GM21528 (cell line): ENCODE measurements at regions not wholly inside any gene's neighbourhood (a gene's known extent, or its start where the extent isn't known, plus 50 kb on each side); places are given as distances from the start of the nearest gene placed in this dataset.
"Not testable (repeated sequence)": the region's sequence is repeated elsewhere in the genome, so short reads cannot be mapped to it uniquely, and the experiment has no call there.

ENCODE experiments used
- ATAC-seq: cut with Tn5 transposase; IDR thresholded peaks from one replicate; pipeline ENCODE4 v1.9.1; 2021; ENCODE audit warnings: mild to moderate bottlenecking, moderate library complexity; ENCODE audit not compliant: unreplicated experiment, low FRiP score

- no peak for ATAC-seq
Measured at GRCh38 chr2:226184940-226185615, 614.5 kb downstream of the IRS1 start.

DNA sequence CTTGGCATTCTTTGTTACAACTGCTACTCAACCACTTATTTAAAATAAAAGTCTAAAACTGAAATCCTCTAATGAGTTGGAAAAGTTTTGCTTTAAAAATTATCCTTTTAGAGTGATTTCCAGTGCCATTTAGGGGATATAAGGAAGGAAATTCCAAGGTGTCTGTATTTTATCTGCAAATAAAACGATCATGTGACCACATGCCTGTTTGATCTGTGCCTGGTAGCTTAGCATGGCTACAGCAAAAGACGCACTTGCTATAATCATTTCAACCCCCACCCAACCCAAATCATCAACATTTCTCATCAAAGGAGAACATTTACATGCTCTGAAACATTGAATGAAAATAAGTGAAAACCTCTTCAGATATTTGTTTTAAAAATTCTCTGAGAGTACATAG, 615.1 kb downstream of the IRS1 start:
- ATAC-seq: no peak

GRCh38 chr2:226183550-226183949, 616.1 kb downstream of the IRS1 start:
- ATAC-seq: no peak

DNA sequence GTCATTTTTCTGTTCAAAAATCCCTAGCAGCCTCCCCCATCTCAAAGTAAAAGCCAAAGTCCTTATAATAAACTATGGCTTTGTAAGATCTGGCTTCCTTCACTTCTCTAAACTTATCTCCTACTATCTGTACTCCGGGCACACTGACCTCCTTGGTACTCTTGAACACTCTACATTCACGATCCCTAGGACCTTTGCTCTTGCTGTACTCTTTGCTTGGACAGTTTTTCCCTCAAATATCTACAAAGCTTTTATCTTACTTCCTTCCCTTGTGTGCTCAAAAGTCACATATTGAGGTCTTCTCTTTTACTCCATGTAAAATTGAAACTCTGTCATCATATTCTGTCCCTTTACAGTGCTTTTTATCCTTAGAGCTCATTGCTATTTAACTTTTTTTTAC, 616.6 kb downstream of the IRS1 start:
- ATAC-seq: no peak

GRCh38 chr2:226181909-226182308, 617.7 kb downstream of the IRS1 start:
- ATAC-seq: no peak

DNA sequence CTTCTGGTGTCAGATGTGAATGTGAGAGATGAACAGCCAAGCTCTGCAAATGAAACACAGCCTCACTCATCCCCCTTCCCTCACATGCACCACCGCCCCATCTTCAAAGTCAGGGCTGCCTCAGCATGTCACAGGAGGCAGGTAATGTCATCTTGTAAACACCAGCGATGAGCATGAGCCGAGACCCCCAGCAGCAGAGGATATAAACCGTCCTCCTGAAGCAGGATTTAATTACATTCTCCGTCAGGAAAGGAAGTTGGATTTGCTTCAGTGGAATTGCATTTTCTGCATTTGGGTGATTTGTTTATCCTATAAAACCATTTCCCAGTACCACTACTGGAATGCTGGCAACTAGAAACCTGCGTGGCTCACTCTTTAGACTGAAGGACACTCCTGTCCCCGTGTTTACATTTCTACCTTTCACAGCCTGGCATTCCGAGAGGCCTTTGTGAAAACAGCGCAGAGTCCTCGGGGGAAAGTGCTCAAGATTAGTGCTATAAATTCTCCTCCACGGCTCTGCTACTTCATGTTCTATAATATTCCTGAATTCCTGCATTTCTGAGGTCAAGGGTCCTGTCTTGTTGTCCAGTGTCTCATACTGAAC, 619.2 kb downstream of the IRS1 start:
- ATAC-seq: no peak

DNA sequence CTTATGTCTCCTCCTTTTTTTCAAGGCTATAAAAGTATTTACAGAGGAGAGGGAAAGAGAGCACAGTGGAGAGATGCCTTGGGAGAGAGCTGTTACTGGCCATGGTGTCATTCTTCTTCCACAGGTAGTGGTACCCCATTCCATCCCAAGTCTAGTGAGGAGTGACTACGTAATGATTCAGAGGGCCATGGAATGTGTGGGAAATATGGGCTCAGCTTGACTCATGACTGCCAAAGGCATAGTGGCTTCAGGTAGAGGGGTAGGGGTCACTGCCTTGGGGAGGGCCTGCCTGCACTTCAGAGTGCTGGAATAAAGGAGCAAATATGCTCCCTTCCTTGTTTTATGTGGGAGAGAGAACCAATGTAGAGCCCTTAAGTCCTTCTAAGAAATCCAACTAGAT, 620.6 kb downstream of the IRS1 start:
- no peak for ATAC-seq

GRCh38 chr2:226176283-226176984, 623.2 kb downstream of the IRS1 start:
- ATAC-seq: no peak

DNA sequence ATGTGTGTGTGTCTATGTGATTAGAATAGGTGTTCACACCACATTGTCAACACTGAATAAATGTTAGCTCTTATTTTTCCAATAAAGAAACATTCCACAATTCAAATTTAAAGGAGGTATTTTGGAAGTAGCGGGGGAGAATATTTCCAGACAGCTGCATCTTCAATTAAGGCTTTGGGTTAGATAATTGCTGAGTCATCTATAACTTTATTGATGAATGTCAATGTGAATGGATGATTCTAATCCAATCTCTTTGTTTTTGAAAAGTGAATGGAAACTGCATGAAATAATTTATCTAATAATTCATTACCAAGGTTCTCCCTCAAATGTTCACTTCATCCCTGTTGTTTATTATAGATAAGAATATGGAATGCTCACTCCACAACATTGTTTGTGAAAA, 625.2 kb downstream of the IRS1 start:
- ATAC-seq: no peak

DNA sequence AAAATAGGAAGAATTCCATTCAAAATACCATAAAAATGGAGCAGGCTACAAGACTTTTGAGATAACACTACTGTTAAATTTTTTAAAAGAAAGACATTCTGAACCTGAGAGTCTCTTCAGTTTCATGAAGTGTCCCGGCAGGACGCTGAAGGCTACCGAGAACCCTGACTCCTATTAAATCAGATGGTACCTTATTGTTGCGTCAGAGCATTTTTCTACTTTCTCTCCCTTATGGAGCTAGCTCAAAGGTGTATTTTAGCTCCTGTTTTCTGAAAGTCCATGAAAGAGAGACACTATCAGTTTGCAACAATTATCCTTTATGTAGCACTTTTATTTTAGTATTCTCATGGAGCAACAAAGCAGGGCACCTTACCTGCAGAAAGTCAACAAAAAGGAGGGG, 626.7 kb downstream of the IRS1 start:
- ATAC-seq: no peak

GRCh38 chr2:226172309-226172708, 627.3 kb downstream of the IRS1 start:
- ATAC-seq: no peak

- no peak for ATAC-seq
Measured at GRCh38 chr2:226169751-226170581, 629.7 kb downstream of the IRS1 start.

DNA sequence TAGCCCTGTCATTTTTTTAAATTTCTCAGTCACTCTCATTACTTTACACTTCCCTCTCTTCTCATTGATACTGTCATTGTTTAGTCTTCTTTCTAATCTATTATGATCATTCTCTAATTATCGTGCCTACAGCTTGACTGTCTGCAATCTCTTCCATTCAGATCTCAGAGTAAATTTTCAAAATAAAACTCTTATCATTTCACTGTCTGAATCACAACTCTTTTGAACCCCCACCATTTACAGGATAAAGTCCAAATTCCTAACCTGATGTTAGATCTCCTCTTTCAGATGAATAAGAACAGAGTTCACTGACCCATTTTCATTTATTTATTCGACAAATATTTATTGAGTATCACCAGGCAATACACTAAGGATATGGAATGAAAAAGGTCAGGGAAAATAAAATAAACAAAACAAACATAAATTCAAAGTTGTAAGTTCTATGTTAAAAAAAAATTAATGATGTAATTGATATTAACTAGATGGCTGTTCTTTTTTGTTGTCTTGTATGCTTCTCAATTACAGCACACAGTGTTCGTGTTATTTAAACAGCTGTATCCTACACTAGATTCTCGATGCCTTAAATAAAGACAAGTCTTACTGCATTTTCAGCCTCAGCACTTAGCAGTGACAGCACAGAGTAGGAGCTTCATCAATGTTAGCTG, 631.0 kb downstream of the IRS1 start:
- ATAC-seq: no peak

DNA sequence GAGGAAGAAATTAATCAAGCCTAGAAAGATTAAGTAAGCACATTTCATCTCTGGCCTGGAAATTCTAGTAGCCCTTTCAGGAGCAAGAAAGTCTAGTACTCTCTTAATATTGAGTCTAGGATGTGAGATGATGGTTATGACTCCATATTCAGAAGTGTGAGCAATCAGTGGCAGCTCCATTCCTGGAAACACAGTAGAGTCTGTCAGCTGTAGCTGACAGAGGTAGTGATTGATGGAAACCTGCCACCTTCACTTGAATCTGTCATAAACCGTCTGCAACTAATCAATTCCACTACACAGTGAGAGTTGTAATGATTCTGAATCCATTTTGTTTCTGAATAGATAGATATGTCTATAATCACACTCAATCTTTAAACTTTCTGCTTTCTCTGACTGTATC, 635.1 kb downstream of the IRS1 start:
- ATAC-seq: no peak

DNA sequence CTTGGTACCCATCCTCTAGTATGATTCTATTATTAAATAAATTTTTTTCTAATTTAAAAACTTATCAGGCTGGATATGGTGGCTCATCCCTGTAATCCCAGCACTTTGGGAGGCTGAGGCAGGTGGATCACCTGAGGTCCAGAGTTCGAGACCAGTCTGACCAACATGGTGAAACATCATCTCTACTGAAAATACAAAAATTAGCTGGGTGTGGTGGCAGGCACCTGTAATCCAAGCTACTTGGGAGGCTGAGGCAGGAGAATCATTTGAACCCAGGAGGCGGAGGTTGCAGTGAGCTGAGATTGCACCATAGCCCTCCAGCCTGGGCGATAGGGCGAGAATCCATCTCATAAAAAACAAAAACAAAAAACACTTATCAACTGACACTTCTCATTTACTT, 639.0 kb downstream of the IRS1 start:
- not testable (repeated sequence) for ATAC-seq

DNA sequence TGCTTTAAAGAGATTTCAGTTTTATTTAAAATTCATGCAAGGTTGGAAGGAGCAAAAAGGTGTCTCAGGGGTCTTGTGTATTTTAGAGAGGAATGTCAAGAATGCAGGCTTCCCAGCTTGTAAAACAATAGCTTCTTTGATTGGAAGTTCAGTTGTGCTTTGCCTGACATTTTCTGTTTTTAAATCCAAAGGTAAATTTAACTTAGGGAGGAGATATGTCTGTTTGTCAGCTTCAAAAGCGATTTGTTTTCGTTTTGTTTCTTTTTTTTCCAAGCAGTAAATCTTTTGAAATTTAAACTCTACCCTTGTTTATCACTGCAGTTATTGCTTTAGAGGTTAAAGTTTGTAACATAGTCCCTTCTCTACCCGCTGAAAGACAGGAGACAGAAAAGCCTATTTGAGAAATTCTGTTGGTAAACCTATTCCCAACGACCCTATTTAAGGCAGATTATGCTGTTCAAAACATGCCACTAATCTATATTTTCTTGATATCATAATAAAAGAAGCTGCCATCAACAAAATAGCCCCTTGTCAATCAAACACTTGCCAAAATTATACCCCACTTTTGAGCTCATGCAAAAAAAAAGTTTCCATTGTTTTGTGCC, 639.6 kb downstream of the IRS1 start:
- ATAC-seq: no peak

DNA sequence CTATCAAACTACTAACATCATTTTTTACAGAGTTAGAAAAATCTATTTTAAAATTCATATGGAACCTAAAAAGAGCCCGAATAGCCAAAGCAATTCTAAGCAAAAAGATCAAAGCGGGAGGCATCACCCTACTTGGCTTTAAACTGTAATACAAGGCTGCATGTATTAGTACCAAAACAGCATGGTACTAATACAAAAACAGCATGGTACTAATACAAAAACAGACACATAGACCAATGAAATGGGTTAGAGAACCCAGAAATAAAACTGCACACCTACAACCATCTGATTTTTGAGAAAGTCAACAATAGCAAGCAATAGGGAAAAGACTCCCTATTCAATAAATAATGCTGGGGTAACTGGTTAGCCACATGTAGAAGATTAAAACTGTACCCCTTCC, 640.7 kb downstream of the IRS1 start:
- no peak for ATAC-seq

DNA sequence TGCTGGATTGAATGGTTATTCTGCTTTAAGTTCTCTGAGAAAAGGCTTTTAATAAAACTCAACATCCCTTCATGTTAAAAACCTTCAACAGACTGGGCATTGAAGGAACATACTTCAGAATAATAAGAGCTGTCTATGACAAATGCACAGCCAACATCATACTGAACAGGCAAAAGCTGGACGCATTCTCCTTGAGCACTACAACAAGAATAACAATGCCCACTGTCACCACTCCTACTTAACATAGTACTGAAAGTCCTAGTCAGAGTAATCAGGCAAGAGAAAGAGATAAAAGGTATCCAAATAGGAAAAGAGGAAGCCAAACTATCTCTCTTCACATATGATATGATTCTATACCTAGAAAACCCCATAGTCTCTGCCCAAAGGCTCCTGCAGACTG, 641.4 kb downstream of the IRS1 start:
- no peak for ATAC-seq

- no peak for ATAC-seq
Measured at GRCh38 chr2:226155093-226155875, 644.3 kb downstream of the IRS1 start.
